SKM-1 treated with dmso at 0.1 percent for 144 hours (cell line): ENCODE measurements at regions not wholly inside any gene's neighbourhood (a gene's known extent, or its start where the extent isn't known, plus 50 kb on each side); places are given as distances from the start of the nearest gene placed in this dataset.
"Not testable (repeated sequence)": the region's sequence is repeated elsewhere in the genome, so short reads cannot be mapped to it uniquely, and the experiment has no call there.

Source experiments
- DNase-seq: peaks from one replicate; lab custom pipeline; 2025; ENCODE audit not compliant: unreplicated experiment; lab: John Stamatoyannopoulos, UW

DNA sequence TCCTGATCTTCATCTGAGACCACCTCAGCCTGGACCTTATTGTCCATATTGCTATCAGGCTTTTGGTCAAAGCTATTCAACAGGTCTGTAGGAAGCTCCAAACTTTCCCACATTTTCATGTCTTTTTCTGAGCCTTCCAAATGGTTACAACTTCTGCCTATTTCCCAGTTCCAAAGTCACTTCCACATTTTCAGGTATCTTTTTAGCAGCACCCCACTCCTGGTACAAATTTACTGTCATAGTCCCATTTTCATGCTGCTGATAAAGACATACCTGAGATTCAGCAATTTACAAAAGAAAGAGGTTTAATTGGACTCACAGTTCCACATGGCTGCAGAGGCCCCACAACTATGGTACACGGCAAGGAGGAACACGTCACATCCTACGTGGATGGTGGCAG is 815.5 kb downstream of the KCNJ2 start:
- DNase-seq: no peak

DNA sequence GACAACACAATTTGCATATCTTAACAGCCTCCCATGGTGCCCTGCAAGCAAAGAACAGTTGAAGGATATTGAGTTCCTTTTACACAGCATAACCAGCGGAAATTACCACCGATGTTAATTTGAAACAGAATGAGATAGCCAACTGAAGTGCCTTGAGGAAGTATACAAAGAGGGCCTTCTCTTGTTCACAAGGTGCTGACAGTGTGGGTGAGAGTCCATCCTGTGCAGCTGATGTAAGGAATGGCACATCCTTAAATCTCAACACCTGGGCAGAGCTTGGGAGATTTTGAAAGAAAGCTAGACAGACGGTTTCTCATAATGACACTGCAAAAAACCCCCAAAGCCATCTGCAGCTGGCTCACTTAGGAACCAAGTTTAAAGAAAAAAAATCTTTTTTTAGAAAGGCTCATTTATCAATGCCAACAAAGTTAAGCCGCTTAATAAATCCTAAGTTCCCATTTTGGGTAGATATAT is 818.6 kb downstream of the KCNJ2 start:
- DNase-seq: no peak

DNA sequence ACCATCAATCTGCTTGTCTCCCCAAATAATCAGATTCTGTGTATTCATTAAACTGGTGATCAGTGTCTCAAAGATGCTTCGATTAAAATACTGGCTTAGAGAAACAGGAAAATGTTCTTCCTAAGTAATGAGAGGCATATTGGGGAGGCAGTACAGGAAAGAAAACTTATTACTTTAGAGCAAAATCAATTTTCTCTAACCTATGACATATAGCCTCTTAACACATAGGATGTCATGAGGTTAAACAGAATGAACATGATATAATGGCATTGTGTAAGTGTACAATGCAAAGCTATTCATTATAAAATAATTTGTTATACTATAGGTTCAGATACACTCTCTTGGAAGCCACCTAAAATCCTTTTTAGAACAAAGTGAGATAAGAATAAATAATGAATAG is 819.3 kb downstream of the KCNJ2 start:
- no peak for DNase-seq

DNA sequence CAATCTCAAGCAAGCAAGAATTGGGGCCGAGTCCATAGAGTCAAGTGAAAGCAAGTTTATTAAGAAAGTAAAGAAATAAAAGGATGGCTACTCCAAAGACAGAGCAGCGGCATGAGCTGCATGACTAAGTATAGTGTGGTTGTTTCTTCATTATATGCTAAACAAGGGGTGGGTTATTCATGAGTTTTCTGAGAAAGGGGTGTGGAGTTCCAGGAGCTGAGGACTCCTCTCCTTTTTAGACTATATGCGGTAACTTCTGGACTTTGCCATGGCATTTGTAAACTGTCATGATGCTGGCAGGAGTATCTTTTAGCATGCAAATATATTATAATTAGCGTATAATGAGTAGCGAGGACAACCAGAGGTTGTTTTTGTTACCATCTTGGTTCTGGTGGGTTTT is 819.9 kb downstream of the KCNJ2 start:
- no peak for DNase-seq

DNA sequence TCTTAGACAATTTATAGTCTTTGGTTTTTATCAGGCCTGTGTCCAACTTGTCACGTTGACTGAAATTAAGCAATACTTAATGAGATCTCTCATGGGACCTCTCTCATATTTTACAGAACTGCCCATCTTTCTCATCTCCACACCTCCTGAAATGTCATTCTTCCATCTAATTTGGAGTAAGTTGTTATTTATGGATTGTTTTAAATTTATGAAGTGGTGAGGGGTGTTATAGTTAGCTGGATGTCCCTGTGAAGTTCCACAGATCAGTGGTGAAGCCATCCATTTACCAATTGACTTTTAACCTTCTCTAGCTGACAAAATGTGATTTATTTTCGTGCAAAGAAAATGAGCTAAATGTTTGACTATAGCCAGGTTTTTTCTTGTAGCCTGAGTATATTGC is 824.9 kb downstream of the KCNJ2 start:
- no peak for DNase-seq

DNA sequence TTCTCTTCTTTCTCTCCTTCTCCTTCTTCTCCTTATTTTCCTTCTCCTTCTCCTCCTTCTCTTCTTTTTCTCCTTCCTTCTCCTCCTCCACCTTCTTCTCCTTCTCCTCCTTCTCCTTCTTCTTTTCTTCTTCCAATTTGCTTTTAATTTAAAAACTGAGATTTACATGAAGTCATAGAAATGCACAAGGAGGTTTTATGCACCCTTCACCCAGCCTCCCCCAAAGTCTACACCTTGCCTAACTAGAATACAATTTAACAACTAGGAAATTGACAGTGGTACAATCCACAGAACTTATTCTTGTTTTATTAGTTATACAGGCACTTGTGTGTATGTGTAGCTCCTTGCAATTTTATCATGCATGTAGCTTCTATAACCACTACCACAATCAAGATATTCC is 826.7 kb downstream of the KCNJ2 start:
- no peak for DNase-seq

DNA sequence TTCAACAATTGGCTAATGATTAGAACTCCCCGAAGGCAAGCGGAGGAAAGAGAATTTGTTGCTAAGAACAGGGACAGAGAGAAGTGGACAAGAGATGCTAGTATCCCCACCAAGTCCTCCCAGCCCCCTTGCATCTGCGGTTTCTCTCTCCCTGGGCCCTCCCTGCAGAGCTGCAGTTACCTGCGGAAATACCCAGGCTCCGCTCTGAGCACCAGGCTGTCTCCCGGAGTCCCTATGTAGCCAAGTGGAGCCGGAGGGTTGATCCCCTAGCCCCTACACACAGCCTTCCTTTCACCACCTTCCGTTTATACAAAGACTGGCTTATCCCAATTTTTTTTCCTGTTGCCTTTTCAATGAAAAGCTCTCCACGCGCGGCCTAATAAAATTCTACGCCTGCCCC is 834.4 kb downstream of the KCNJ2 start:
- no peak for DNase-seq

DNA sequence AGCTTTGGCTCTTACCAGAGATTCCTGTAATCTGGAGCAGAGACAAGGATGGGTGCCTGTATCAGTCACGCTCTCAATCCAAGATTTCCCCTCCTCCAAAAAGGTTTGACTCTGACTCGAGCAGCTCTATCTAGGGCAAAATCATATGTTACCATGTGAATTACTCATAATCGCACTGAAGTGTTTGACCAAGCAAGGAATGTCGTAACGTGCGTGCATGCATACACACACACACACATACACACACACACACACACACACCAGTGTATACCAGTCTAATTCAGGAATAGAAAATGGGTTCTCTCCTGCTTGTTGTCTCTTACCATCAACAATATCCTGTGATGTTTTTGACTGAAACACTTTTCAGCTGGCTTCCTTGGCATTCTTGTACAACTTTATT is 835.1 kb downstream of the KCNJ2 start:
- DNase-seq: no peak

DNA sequence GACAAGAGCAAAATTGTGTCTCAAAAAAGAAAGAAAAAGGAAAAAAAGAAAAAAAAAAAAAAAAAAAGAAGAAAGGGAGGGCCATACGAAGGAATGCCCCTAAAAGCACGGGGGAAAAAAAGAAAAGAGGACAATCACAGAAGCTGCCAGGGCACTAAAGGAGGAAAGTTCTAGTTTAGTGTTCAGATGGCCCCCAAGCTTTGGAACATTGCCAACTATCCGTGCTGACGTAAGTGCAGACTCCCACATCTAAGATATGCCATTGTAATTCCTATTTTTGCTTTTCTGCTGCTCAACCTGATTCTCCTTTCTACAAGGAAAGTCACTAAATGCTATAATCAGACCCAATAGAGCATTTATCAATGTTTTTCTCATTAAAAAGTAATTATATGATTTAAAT is 842.1 kb downstream of the KCNJ2 start:
- DNase-seq: no peak

DNA sequence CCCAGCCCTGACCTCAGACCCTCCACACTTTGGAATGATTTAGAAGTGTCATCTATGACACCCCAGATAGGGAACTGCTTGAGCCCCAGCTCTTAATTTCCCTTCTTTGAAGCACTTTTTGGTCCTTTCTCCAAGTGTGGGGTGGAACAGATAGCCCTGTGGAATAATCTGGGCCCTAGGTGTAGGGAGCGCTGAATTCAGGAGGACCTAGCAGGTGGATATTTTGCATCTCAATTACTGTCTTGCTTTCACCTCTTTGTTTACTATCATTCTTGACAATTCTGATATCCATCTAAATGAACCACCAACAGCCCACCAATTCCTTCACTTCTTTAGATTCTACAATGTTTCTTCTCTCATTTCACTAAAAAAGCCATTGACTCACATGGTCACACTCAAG is 850.4 kb downstream of the KCNJ2 start:
- DNase-seq: no peak

DNA sequence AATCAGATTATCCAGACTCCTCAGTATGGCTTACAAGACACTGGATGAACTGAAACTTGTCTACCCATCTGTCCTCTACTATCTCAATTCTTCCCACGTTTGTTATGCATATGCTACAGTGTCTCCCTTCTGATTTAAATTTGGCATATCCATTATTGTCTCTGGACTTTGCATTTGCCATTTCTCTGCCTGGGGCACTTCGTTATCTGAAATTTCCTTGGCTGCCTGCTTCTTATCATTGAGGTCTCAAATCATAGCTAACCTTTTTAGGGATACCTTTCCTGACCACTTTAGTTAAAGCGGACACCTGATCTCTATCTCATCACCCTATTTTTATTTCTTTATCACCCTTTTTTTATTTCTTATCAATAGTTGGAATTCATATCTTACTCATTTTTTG is 853.4 kb downstream of the KCNJ2 start:
- DNase-seq: no peak

DNA sequence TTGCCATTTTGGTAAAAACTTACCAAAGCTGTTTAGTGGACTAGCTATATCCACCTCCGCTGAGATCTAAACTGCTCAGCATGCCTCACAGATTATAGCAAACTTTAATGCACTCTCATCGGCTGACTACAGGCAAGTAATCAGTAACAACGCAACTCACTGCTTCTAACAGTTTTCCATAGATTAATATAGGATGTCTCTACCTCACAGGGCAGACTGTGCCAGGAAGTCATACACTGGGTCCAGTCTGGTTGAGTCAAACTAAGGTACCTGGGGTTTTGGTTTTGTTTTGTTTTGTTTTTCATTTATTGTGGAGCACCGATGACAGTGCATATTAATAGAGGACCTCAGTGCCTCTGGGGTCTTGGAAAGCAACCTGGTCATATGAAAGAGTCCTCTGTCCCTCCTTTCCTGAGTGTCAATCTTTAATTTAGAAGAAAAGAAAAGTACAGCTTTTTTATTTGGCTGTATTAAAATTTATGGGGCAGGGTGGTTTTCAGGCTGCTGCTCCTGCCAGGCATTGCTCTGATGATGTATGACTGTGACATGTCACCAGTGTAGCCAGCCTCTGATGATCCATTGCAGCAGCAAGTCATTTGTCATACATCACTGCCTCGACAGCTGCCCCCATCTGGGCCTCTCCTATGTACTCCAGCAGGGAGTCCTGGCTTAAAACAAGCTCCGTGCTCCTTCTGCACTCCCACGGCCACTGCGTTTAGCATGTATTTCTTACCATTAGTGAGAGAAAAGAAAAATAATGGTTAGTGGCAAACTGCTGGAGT is 854.1 kb downstream of the KCNJ2 start:
- no peak for DNase-seq

DNA sequence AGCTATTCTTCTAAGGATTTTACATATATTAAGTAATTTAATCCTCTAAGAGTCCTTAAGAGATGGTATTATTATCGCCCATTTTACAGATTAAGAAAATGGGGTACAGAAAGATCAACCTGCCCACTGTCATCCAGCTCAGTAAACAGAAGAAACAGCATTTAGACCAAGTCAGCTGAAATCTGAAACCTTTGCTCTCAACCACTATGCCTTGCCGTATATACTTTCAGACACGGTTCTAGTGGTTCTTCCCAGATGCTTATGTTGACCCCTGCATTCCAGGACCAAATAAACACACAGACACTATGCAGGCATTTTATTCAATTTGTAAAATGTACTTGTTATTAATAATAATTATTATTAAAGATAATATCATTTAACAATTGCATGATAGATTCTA is 854.8 kb downstream of the KCNJ2 start:
- no peak for DNase-seq

DNA sequence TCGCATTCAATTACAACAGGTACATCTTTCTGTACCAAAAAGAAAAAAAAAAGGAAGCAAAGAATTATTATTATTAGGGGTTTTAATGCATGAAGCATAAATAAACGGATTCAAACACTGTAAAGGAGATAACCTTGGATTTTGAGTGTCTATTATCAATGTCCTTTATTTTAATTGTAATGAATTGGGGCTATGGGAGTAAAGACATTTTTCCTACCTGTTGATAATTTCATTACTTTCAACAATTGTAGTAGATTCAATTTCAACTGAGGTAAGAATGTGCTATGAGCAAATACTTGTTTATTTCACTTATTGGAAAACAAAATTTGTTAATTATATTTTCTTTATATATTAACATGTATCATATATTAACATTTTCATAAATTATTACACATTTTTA is 855.6 kb downstream of the KCNJ2 start:
- no peak for DNase-seq

DNA sequence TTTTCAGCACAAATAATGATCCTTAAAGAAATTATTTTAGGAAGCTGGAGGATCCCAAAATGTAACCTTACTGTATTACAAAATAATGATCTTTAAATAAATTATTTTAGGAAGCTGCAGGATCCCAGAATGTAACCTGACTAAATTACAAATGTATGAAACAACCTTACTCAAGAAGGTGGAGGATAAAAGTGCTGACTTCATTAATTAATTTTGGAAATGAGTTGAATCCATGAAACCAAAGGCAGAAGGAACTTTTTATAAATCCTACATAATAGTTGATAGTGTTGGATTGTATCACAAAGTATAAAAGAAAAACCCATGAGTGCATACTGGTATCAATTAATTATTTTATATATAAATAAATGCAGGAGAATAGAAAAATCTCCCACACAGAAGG is 859.9 kb downstream of the KCNJ2 start:
- DNase-seq: no peak

DNA sequence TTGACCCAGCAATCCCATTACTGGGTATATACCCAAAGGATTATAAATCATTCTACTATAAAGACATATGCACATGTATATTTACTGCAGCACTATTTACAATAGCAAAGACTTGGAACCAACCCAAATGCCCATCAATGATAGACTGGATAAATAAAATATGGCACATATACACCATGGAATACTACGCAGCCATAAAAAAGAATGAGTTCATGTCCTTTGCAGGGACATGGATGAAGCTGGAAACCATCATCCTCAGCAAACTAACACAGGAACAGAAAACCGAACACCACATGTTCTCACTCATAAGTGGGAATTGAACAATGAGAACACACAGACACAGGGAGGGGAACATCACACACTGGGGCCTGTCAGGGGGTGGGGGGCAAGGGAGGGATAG is 862.0 kb downstream of the KCNJ2 start:
- DNase-seq: not testable (repeated sequence)

DNA sequence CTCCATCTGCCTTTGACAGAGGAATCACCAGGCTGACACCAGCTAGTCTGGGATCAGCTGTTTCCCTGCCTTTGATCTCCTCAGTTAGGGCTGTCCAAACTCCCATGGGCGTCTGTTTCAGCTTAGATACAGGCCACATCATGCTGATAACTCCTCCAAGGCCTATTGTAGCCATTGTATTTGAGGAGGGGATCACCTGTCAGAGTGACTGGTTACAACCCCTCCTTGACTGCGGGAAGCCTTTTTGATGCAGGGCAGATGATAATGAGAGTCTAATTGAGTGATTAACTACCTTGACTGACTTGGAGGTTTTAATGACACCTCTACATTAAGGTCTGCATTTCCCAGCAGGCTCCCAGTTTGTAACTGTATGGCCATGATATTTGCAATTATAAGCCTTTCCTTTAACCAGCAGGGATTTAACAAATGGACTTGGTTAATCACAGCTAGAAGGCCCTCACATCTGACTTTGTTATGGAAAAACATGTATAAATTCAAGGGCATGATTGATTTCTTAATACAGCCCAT is 863.5 kb downstream of the KCNJ2 start:
- DNase-seq: no peak

DNA sequence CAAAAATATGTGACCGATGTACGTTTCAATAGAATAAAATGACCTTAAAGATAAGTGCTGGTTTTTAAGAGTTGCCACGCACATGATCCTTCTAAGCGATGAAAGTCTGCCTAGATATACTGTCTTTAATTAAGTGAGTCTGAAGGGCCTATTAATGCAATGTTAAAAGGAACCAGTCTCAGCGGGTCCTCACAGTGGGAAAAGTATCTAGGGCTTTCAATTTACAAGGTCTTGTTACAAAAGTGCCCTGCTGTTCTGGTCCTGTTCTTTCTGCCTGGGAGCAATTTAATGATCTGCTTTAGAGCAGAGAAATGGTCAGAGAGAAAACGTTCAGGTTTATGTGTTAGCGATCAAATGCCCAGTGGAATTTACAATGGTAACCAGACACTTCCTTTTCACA is 864.0 kb downstream of the KCNJ2 start:
- no peak for DNase-seq

DNA sequence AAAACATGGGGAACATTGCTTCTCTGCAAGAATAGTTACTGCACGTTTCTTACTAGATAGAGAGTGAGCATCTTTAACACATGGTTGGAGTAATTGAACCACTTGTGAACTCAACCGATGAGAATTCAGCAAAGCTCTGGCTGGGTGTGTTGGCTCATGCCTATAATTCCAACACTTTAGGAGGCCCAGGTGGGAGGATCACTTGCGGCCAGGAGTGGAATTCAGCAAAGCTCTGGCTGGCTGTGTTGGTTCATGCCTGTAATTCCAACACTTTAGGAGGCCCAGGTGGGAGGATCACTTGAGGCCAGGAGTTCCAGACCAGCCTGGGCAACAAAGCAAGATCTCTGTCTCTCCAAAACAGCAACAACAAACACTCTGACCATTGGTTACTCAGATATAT is 865.9 kb downstream of the KCNJ2 start:
- DNase-seq: no peak

DNA sequence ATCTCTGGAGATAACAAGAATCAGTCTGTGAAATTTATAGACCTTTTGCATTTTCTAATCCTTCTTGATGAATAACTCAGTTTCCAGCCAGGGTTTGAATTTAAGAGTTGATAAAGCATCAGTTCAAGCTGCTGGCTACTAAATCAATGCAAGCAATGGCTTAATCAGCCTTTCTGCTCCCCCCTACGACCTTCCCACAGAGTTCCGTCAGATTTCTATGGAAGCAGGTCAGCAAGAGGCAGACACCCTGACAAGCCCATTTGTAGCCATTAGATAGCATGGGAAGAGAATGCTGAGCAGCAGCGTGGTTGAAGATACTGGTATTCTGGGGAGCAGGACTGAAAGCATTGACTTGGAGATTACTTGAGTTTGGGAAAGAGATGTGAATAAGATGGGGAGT is 868.1 kb downstream of the KCNJ2 start:
- DNase-seq: no peak

DNA sequence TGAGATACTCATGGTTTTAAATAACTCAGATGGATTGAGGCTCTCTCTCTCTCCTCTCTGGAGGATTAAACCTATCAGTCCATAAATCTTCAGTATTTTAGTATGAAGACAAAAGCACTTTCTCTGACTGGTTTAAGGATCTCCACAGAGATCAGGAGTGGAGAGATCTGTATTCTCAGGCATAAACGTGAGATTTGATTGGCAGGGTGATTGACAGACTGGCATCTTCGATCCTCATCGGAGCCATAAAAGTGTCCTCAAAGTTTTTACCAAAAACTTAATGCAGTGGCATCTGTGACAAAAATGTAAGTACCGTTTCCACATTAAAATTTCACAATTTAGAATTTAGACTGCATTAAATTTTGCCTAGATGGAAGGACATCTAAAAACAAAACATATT is 870.1 kb downstream of the KCNJ2 start:
- DNase-seq: no peak

DNA sequence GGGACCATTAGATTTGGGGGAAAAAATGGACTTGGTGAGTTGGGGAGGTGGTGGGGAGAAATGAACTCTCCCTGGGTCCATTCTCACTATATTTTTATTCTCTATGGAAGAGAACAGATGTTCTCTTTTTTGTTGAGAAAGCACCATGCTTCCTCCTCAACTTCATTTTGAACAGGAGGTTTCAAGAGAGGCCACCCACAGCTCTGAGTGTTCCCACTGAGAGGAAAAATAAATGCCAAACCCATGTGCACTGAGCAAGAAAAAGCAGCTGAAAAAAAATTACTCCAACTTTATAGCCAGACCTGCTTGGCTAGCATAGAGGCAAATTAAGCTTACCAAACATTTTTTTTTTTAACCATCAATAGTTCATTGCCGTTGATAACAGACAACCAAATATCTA is 883.6 kb downstream of the KCNJ2 start:
- DNase-seq: no peak

DNA sequence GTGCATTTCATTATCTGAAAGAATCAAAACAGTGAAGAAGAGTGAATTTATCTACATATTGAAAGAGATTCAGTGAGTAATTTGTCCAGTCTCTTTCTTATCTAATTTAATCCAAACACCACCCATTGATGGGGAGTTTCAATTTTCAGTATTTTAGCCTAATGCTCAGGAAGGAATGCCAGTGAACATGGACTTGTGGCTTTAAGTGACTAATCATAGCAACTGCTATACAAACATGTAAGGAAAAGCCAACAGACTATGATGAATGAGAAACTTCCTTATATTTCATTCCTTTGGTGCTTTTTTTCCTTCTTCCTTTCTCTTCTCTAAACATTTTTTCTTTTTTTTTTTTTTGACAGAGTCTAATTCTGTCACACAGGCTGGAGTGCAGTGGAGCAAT is 885.8 kb downstream of the KCNJ2 start:
- DNase-seq: no peak
